ENCODE measurements at regions not wholly inside any gene's neighbourhood (a gene's known extent, or its start where the extent isn't known, plus 50 kb on each side); places are given as distances from the start of the nearest gene placed in this dataset.

DNA sequence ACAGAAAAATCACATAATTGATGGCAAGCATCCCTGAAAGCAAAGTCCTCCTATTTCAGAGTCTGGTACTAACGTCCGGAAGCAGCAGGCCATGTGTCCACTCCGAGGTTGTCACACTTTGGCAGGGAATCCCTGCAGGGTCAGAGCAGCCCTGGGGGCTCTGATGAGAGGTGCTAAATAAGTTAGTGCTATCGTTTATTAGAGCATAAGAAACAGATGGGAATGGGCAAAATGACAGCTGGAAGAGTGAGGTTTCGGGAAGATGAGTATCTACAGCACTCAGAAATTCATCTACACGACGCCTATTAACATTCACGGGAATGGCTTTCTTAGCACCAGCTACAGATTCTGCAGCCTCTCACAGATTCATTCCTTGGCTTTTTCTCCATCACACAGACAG lies 465.4 kb upstream of the PSMD7 start:
- 33 to 47% (median 35%) methylated on average over 8 of the region's 8 CpGs for WGBS, 3 donors
- Histone ChIP-seq H3K27me3 (ENCODE audit: insufficient read depth in 3 of 3, low read length in 2 of 3) (no peaks in the 10 kb centered on the region), H3K27ac (no peak overlapping the region), H3K9me3 (no peaks in the 10 kb centered on the region), H3K4me1 (no peaks in the 10 kb centered on the region), H3K36me3 (ENCODE audit: insufficient read depth in 1 of 2, low read depth in 1 of 2) (no peaks in the 10 kb centered on the region), H3K4me3 (no peak overlapping the region)
- TF ChIP-seq, protein P1, sequence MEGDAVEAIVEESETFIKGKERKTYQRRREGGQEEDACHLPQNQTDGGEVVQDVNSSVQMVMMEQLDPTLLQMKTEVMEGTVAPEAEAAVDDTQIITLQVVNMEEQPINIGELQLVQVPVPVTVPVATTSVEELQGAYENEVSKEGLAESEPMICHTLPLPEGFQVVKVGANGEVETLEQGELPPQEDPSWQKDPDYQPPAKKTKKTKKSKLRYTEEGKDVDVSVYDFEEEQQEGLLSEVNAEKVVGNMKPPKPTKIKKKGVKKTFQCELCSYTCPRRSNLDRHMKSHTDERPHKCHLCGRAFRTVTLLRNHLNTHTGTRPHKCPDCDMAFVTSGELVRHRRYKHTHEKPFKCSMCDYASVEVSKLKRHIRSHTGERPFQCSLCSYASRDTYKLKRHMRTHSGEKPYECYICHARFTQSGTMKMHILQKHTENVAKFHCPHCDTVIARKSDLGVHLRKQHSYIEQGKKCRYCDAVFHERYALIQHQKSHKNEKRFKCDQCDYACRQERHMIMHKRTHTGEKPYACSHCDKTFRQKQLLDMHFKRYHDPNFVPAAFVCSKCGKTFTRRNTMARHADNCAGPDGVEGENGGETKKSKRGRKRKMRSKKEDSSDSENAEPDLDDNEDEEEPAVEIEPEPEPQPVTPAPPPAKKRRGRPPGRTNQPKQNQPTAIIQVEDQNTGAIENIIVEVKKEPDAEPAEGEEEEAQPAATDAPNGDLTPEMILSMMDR (IDR thresholded peaks at IDR 0.05) = no peak
- intact Hi-C loops (cut with DNase I) = no loop called here
- ATAC-seq (no peak), DNase-seq (no peak)

- H3K36me3 ChIP-seq (ENCODE audit: insufficient read depth in 1 of 2, low read depth in 1 of 2) = no peaks in the 10 kb centered on the region
- intact Hi-C loops (cut with DNase I) = no loop called here
- no peak for ATAC-seq
- no peak overlapping the region for H3K27ac ChIP-seq
- no peak for DNase-seq
- no peak overlapping the region for H3K4me3 ChIP-seq
- 94 to 96% (median 95%) methylated on average over 7 of the region's 7 CpGs for WGBS, 3 donors
- TF ChIP-seq, protein P1 (IDR thresholded peaks at IDR 0.05) = no peak
- no peaks in the 10 kb centered on the region for H3K4me1 ChIP-seq
- no peaks in the 10 kb centered on the region for H3K27me3 ChIP-seq (ENCODE audit: insufficient read depth in 3 of 3, low read length in 2 of 3)
- H3K9me3 ChIP-seq = peaks cover 3% of the 10 kb centered on the region
These were observed 473.3 kb upstream of the PSMD7 start for GRCh38 chr16:73823205-73823849.

DNA sequence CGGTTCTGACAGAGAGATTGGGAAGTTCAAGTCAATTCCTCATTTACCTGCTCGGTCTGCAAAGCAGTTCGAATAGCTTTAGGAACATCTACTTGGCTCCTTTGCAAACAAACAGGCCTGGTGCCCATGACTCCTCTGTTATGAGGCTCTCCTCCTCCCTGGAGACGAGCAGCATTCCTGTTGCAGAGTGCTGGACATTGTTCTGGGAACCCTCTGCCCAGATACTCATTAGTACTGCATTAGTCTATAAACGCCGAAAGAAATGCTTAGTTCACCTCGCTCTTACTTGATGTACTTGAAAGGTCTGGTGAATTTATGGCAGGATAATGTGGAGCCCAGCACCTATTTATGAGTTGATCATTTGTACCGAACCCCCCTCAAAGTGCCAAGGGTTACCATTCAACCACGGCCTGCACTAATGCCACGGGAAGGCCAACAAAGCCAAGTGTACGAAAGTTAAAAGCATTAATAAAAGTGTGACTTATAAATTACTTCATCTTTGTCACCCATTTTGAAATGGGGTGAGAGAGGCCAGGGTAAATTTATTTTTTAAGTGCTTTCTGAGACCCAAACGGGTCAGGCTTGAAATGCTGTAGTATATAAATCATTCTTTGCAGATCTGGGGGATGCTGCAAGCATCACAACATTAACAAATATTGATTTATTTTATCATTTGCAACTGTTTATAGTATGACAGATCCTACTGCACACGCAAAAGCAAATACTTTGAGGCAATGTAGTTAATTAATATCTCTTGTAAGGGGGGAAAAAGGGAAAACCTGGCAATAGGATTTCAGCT lies 478.9 kb upstream of the PSMD7 start:
- Histone ChIP-seq H3K9me3 (peaks cover 3% of the 10 kb centered on the region), H3K27ac (no peak overlapping the region), H3K4me3 (no peak overlapping the region), H3K27me3 (ENCODE audit: insufficient read depth in 3 of 3, low read length in 2 of 3) (no peaks in the 10 kb centered on the region), H3K36me3 (ENCODE audit: insufficient read depth in 1 of 2, low read depth in 1 of 2) (no peaks in the 10 kb centered on the region), H3K4me1 (no peaks in the 10 kb centered on the region)
- TF ChIP-seq, protein P1 (IDR thresholded peaks at IDR 0.05) = no peak
- DNase-seq = no peak
- intact Hi-C loops (cut with DNase I) = no loop called here
- ATAC-seq = no peak
- WGBS, 3 donors = 64 to 75% (median 68%) methylated on average over 13 of the region's 13 CpGs

GRCh38 chr16:73813527-73813926 lies 483.1 kb upstream of the PSMD7 start:
- WGBS, 3 donors = 48 to 60% (median 56%) methylated on average over 7 of the region's 7 CpGs
- no peak for DNase-seq
- no peaks in the 10 kb centered on the region for H3K36me3 ChIP-seq (ENCODE audit: insufficient read depth in 1 of 2, low read depth in 1 of 2)
- no peak for ATAC-seq
- no peaks in the 10 kb centered on the region for H3K27me3 ChIP-seq (ENCODE audit: insufficient read depth in 3 of 3, low read length in 2 of 3)
- intact Hi-C loops (cut with DNase I) = no loop called here
- no peaks in the 10 kb centered on the region for H3K4me1 ChIP-seq
- no peak overlapping the region for H3K4me3 ChIP-seq
- H3K27ac ChIP-seq = no peak overlapping the region
- TF ChIP-seq, protein P1 (IDR thresholded peaks at IDR 0.05) = no peak
- H3K9me3 ChIP-seq = no peaks in the 10 kb centered on the region

Measured in psoas muscle (tissue), 7 donors.